Fibroblast of skin of left quadriceps (primary cell): ENCODE measurements at regions not wholly inside any gene's neighbourhood (a gene's known extent, or its start where the extent isn't known, plus 50 kb on each side); places are given as distances from the start of the nearest gene placed in this dataset.
"Not testable (repeated sequence)": the region's sequence is repeated elsewhere in the genome, so short reads cannot be mapped to it uniquely, and the experiment has no call there.

Source experiments
- DNase-seq, 2 experiments: peaks; one replicate each; pipeline ENCODE4 v3.0.0-alpha.2; 2013; ENCODE audit warnings: low read depth in 2 of 2

GRCh38 chr15:91609966-91610365 lies 243.5 kb upstream of the SLCO3A1 start:
- no peak for DNase-seq

GRCh38 chr15:91611561-91612323 lies 241.8 kb upstream of the SLCO3A1 start:
- DNase-seq, result no peak

DNA sequence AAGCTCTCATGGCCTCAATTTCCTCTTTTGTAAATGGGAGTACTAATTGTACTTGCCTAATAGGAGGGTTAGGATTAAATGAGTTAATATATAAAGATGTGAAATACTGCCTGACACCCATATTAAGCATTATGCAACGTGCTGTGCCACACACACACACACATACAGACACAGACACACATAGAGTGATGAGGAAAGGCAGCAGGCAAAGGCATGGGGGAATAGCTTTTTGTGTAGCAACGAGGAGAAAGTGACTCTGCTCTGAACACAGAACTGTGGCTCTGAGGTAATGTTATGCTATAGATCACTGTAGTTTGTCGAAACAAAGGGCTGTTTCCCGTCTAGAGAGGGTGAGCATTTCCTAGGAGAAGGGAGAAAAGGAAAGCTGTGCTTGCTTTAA lies 233.3 kb upstream of the SLCO3A1 start:
- no peak for DNase-seq

DNA sequence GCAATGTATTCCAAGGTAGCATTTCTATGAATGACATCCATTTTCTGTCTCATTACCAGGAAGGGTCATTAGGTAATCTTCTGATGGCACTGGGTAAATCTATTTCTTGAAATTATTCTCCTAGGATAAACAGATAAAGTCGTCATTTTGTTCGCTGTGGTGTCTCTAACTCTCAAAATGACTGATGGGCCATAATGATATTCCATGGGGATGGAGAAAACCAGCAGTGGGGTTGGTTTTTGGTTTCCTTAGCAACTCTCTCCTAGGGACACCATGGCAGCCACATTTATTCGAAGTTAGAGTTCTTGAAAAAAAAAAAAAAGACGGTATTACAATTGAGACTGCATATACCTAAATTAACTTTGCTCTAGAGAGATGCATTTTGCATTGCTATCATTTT lies 231.3 kb upstream of the SLCO3A1 start:
- no peak for DNase-seq

- DNase-seq, result no peak
These were observed 230.7 kb upstream of the SLCO3A1 start for GRCh38 chr15:91622711-91623342.

DNA sequence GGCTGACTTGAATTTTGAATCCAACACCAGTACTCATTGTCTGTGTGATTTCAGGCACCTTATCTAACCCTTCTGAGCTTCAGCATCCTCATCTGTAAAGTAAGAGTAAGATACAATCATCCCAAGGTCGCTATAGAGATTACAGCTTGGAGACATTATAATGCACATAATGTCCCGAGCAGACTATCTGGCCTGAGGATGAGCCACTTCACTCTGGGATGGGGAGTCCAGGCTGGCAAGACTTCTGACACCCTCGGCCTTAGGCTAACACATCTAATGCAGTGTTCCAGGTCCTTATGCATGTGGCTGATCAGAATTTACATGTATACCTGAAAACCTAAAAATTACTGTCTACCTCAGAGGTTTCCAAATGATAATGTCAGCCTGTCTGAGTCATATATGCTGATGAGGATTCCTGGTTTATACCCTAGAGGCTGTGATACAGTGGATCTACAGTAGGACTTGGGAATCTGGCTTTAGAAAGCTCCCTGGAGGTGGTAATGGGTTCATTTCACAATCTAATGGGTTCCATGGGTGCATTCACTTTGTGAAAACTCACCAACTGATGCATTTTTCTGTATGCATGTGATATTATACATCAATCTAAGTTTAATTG lies 229.0 kb upstream of the SLCO3A1 start:
- no peak for DNase-seq

DNA sequence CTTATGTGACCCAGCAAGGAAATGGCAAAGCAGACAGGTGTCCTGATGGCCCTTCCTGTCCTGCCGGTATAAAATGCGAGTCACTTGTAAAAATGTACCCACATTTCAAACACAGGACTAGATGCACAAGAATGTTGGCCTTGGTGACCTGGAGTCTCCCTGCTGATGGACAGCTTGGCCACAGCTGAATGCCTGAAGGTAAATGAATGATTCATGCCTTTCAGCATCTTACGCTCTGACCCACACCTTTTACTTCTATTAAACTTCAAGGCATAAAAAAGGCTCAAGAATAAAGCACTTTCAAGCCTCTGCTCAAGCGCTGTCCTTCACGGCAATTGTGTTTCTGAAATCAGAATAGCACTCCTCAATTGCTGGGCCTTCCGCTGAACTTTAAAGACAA lies 228.0 kb upstream of the SLCO3A1 start:
- DNase-seq, result no peak

- DNase-seq, result peak in 1 of 2 experiments; percentile 4
These were observed 225.8 kb upstream of the SLCO3A1 start for GRCh38 chr15:91627473-91628278.

DNA sequence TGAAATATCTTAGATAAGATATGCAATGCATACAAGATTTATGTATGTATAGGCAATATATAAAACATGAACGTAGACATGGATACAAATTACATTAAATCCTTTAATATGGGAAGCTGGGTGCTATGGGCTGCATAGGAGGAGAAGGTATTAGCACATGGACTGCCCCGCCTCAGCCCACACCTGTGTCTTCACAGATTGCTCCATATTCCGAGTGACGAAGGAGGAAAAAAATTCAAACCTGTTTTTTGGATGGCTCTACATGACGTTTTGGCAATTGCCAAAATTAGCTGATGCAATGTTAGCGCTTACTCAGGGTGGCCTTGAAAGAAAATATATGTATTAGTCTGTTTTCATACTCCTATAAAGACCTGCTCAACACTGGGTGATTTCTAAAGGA lies 223.4 kb upstream of the SLCO3A1 start:
- no peak for DNase-seq

DNA sequence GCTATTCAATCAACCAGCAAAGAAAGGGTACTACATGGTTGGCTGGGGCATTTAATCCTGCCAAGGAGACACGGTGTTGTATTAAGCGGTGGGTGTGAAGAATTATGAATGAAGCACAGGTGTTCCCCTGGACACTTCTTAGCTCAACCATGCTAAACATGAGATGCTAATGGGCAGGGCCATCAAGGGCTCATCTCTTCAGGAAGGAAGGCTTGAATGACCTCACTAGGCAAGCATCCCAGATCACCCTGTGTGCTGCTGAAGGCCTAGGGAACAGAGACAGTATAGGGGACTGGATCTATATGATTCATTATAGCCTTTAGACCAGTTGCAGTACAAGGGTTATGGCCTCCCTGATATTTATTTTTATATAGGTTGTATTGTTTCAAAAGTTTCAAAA lies 221.3 kb upstream of the SLCO3A1 start:
- DNase-seq, result no peak

DNA sequence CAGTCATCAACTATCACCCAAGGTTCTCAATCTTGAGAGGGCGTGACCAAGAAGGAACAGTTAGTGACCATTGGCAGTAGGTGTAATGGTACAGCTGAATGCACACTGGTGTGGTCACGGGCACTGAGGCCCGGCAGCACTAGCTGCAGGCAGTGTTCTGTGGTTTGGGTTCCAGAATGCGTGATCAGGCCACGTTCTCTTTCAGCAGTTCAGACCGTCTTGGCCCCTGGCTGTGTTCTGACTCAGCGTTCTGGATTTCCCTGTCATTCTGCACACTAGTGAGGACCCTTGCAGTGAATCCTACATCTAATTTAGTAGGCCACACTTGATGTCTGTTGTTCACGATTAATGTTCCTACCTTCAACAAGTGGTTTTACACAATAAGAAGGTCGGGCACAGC lies 220.5 kb upstream of the SLCO3A1 start:
- DNase-seq, result no peak

DNA sequence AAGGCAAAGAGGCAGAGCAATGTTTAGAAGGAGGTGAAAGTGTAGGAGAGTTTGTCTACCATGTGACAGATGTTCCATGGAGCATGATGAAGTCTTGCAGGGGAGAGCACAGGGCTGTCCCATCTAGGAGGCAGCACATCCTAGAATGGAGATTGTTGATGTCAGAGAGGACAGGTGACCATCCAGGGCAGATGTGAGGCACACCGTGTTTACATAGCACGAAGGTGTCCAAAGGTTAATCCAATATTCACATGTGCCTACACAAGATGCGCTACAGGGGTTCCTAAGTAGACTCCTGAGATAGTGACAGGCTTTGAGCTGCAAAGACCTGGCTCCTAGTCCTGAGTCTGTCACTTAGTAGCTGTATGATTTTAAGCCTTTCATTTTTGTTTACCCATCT lies 219.3 kb upstream of the SLCO3A1 start:
- DNase-seq, result no peak

DNA sequence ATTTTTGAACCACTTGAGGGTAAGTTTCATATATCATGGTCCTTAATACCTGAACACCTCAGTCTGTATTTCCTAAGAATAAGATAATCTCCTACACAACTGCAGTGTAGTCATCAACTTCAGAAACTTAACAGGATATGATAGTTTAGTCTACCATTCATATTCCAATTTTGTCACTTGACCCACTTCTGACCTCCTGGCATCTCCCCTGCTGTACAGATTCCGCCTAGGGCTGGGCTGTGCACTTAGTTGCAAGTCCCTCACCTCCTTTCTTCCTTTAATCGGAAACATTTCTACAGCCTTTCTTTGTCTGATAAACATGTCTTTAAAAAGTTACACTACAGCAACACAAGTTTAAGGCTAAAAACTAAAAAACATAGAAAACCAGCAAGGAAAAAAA lies 218.4 kb upstream of the SLCO3A1 start:
- no peak for DNase-seq

DNA sequence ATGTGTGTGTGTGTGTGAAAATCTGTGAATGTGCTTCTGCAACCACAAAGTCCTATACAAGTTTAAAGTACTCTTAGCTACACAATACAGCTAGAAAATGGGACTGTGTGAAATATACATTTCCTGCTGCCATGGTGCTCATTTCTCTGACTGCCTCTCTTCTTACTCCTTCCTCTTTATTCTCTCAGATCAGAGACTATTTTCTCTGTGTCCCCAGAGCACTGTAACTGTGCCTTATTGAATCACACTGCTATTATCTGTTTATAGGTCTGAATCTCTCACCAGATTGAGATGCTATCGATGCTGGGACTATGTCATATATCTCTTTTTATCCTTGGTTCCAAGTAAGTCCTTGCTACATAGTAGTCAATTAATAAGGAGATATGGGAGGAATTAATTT lies 217.9 kb upstream of the SLCO3A1 start:
- DNase-seq, result no peak

- no peak for DNase-seq
These were observed 204.5 kb upstream of the SLCO3A1 start for GRCh38 chr15:91649016-91649415.

GRCh38 chr15:91649831-91650321 lies 203.6 kb upstream of the SLCO3A1 start:
- no peak for DNase-seq

- no peak for DNase-seq
These were observed 202.3 kb upstream of the SLCO3A1 start for GRCh38 chr15:91651251-91651650.

DNA sequence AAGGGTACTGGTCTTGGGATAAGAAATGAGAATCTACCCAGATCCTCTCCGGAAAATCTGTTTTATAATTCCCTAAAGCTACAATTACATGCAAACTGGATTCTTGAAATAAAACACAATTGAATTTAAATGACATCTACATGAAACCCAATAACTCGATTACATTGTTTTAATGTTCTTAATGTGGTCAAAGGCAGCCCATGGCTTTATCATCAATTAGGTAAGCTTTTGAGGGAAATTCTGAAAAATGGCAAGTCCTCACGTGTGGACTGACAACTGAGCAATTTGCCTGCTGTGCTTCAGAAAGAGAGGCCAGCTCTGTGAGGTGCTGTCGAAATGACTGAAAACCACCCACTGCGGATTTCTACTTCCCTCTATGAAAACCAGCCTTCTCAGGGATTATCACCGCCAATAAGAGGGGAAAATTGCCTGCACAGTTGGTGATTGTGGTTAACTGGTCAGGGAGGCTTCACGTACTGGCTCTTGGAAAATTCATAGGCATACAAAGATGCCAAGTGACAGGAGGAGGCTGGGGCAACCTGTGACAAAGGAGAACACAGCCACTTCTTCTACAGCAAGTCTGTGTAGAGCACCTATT lies 200.8 kb upstream of the SLCO3A1 start:
- no peak for DNase-seq

GRCh38 chr15:91655563-91656290 lies 197.8 kb upstream of the SLCO3A1 start:
- DNase-seq, result not testable (repeated sequence)

- no peak for DNase-seq
These were observed 193.3 kb upstream of the SLCO3A1 start for GRCh38 chr15:91660174-91660649.
